Activated CD4-positive, alpha-beta memory T cell treated with anti-CD3 and anti-CD28 coated beads for 36 hours (primary cell): ENCODE measurements at regions not wholly inside any gene's neighbourhood (a gene's known extent, or its start where the extent isn't known, plus 50 kb on each side); places are given as distances from the start of the nearest gene placed in this dataset.

Experiments used
- CTCF ChIA-PET: fragments of 350-600 bp; sonication (Branson Sonifier 250); formaldehyde crosslinking; loops from one replicate; lab custom pipeline; 2021; ENCODE audit warnings: antibody characterized with exemption, inconsistent platforms; lab: Charles Lee
- POLR2A ChIA-PET: fragments of 350-600 bp; sonication (Branson Sonifier 250); formaldehyde crosslinking; loops from one replicate; lab custom pipeline; 2021; ENCODE audit warnings: antibody characterized with exemption; lab: Charles Lee
- DNase-seq: peaks from one replicate; pipeline ENCODE4 v3.0.0-alpha.2; 2020
- H3K27ac Mint-ChIP-seq: one replicate; pipeline ENCODE4 v1.8.0; 2021; ENCODE audit warnings: mixed read lengths
- H3K27me3 Mint-ChIP-seq: one replicate; pipeline ENCODE4 v1.8.0; 2021; ENCODE audit warnings: mixed read lengths
- H3K36me3 Mint-ChIP-seq: one replicate; pipeline ENCODE4 v1.8.0; 2021; ENCODE audit warnings: mixed read lengths
- H3K4me1 Mint-ChIP-seq: one replicate; pipeline ENCODE4 v1.8.0; 2021; ENCODE audit warnings: low read depth, mixed read lengths
- H3K4me3 Mint-ChIP-seq: one replicate; pipeline ENCODE4 v1.8.0; 2021; ENCODE audit warnings: mild to moderate bottlenecking, mixed read lengths
- H3K9me3 Mint-ChIP-seq: one replicate; pipeline ENCODE4 v1.8.0; 2021; ENCODE audit warnings: mixed read lengths
- intact Hi-C: fragments of 100-400 bp; cut with micrococcal nuclease; formaldehyde crosslinking; loops from one replicate; pipeline ENCODE4 v1.15.1; 2023

DNA sequence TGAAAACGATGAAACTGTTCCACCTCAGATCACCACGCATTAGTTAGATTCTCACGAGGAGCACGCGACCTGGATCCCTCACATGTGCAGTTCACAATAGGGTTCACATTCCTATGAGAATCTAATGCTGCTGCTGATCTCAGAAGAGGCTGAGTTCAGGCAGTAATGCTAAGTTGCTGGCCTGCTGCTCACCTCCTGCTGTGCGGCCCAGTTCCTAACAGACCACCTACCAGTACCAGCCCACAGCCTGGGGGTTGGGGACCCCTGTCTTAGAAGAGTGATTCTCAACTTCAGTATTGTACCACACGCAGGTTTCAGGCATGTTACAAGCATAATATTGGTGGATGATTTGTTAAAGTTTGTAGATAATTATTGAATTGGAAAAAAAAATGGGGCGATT lies 182.7 kb downstream of the BLID start:
- Mint-ChIP-seq H3K27ac (no peak overlapping the region), H3K36me3 (no peaks in the 10 kb centered on the region), H3K27me3 (peaks cover 5% of the 10 kb centered on the region), H3K4me3 (no peak overlapping the region), H3K9me3 (no peaks in the 10 kb centered on the region), H3K4me1 (no peaks in the 10 kb centered on the region)
- no peak for DNase-seq
- ChIA-PET POLR2A (no interaction called here), CTCF (no interaction called here)
- intact Hi-C loops, result no loop called here

DNA sequence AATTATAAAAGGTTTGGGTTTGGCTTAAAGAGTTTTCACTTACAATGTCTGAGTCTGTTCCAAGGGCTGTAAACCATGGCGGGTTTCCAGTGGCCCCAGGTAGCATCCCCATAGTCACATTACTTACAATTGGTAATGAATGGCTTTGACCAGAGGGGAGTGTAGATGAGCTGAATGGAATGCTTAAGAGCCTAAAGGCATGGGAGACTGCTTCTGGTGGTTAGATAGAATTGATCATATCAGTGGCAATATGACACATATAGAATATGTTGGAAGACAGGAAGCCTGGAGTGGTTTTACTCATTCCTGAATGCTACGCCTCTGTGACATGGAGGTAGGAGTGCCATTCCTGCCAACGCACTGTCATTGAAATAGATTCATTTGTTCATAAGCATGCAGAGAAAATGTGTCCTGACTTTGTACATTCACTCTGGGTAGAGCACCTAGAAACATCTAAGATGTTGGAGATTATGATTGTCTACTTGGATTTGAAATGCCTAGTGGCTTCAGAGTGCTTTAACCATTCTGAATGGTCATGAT lies 183.3 kb downstream of the BLID start:
- POLR2A ChIA-PET, result no interaction called here
- Mint-ChIP-seq H3K36me3 (no peaks in the 10 kb centered on the region), H3K9me3 (no peaks in the 10 kb centered on the region), H3K4me1 (no peaks in the 10 kb centered on the region), H3K27ac (no peak overlapping the region), H3K4me3 (no peak overlapping the region), H3K27me3 (peaks cover 5% of the 10 kb centered on the region)
- no peak for DNase-seq
- CTCF ChIA-PET, result no interaction called here
- intact Hi-C loops, result no loop called here

DNA sequence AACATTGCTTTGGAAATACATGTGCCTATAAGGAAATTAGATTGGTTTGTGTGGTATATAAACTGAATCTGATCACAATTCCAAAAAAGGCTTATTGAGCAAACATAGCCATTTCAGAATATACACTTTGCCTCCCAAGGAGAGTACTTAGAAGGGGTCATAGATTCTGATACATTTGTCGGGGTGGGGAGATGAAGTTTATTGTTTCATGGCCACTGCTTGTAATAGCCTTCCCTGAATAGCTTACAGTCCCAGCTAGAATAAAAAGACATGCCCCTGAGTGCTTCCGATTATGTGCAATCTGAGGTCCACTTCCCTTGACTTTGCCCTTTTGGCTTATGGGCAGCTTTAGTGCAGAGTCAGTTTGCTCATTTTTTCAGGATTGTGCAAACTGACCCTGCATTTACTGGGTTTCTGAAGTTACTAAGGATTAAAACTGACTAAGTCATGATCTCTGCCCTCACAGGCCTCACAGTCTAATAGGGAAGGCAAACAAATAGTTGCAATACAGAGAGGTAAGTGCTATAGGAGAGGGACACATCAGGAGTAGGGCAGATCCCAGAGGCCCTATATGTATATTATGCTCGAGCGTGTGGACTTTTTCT lies 184.2 kb downstream of the BLID start:
- Mint-ChIP-seq H3K27me3 (peaks cover 7% of the 10 kb centered on the region), H3K4me3 (no peak overlapping the region), H3K4me1 (no peaks in the 10 kb centered on the region), H3K36me3 (no peaks in the 10 kb centered on the region), H3K9me3 (no peaks in the 10 kb centered on the region), H3K27ac (no peak overlapping the region)
- ChIA-PET CTCF (no interaction called here), POLR2A (no interaction called here)
- intact Hi-C loops, result no loop called here
- no peak for DNase-seq

DNA sequence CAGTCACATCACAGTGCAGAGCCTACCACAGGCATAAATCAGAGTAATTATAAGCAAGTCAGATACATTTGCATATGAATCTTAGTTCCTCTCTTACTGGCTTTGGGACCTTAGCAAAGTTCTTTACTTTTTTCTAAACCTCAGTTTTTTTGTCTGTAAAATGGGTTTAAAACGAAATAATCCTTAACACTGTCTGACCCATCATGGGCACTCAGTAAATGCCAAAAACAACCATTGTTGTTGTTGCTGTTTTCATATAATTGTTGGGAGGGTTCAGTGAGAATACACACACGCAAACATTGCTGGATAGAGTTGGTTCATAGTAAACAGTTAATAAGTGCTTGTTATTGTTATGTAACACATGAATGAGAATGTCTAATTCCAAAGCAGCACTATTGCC lies 184.9 kb downstream of the BLID start:
- intact Hi-C loops, result no loop called here
- DNase-seq, result no peak
- Mint-ChIP-seq H3K4me1 (no peaks in the 10 kb centered on the region), H3K27ac (no peak overlapping the region), H3K9me3 (no peaks in the 10 kb centered on the region), H3K4me3 (no peak overlapping the region), H3K36me3 (no peaks in the 10 kb centered on the region), H3K27me3 (peaks cover 7% of the 10 kb centered on the region)
- ChIA-PET CTCF (no interaction called here), POLR2A (no interaction called here)

DNA sequence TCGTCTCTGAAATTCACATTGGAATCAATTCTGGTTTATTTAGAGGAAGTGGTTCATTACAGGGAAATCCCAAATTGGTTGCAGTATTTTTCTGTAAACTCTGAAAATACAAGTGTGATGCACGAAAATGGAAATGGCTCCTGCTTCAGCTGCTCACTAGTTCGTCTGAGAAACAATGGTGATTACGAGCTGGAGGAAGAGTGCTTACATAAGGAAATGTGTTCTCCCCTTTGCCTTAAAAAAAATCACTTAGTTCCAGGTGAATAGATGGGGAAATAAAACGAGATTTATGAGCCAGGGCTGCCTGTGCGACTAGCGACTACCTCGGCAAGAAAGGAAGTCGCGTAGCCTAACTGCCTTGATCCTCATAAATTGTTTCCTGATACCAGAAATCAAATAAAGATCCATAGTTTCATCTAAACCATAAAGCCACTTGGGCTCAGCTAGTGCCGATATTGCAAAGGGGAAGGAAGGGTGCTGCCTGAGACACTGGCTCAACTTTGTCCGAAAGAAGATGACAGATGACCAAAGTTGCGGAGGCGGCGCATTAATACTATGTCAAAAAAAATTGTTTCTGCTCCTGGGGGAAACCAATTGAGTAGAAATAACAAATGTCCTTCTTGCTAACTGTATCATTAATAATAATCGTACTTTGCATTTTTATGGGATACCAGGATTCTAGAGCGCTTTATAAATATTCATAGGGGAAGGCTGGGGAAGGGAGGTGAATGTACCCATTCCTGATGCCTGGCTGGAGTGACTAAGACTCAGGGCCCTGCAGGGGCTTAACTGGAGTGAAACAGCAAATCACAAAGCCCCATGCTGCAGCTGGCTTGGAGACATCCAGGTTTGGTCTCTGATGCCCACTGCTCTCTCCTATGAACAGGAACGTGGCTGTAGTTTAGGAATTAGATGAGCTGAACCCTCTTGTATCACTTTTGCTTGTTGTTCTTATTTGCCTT lies 185.7 kb downstream of the BLID start:
- Mint-ChIP-seq H3K36me3 (no peaks in the 10 kb centered on the region), H3K4me1 (no peaks in the 10 kb centered on the region), H3K27ac (no peak overlapping the region), H3K9me3 (no peaks in the 10 kb centered on the region), H3K27me3 (peaks cover 7% of the 10 kb centered on the region), H3K4me3 (no peak overlapping the region)
- DNase-seq, result no peak
- ChIA-PET POLR2A (no interaction called here), CTCF (no interaction called here)
- intact Hi-C loops, result no loop called here

DNA sequence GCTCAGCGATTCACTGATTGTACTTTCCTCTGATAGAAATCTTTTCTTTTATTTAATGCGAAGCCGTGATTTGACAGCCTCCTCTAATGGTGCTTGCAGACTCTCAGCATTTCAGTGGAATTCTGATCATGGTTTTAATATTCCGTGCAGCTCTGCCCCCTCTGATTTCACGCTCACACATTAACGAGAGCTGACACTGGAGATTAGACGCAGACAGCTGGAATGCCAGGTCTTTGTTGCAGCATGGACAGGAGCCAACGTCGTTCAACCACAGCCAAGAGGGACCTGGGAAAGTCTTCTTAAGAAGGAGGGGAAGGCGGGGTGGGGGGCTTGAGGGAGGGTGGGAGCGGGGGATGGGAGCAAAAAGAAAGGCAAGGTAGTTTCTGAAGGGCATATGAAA lies 186.4 kb downstream of the BLID start:
- intact Hi-C loops, result no loop called here
- H3K4me3 Mint-ChIP-seq, result no peak overlapping the region
- H3K36me3 Mint-ChIP-seq, result no peaks in the 10 kb centered on the region
- no peaks in the 10 kb centered on the region for H3K9me3 Mint-ChIP-seq
- ChIA-PET POLR2A (no interaction called here), CTCF (no interaction called here)
- H3K4me1 Mint-ChIP-seq, result no peaks in the 10 kb centered on the region
- DNase-seq, result no peak
- H3K27ac Mint-ChIP-seq, result no peak overlapping the region
- H3K27me3 Mint-ChIP-seq, result peaks cover 7% of the 10 kb centered on the region

DNA sequence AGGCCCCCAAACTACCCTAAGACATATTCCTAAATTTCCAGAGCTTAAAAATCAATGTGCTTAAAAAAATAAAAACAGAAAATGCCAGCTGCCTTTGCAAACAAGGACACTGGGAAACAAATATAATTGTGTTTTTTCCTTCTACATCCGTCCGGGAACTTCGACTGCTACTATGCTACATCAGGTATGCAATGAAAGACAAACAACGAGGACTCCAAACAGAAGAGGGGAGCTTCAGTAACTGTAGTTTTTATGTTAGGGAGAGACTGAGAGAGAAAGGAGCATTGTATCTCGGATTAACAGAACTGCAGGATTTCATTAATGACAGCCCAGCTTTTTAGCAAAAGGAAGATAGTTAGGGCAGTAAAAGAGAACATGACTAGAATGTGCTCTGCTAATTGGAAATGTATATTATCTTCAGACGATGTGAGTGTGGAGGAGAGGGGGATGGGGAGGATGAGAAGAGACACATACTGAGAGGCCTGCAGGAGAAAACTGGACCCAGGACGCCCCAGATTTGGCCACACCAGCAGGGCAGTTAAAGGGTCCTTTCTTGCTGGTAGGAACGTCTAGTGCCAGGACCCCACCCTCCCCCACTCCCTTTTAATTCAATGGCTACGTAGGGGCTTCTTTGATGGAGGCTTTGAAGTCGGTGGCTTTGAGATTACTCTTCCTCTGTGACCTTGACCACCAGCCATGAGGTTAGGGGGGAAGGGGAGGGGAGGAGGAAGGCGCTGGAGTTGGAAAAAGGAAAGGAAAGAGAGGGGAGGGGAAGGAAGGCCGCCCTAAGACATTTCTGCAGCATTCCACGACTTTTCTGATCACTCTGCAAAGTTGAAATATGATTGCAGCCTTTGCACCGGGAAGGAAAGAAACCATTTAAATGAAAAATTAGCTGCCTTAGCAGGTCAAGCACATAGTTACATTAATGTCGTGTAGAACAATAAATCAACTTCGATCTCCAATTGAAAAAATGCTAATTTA lies 187.1 kb downstream of the BLID start:
- Mint-ChIP-seq H3K4me1 (no peaks in the 10 kb centered on the region), H3K4me3 (no peak overlapping the region), H3K27me3 (peaks cover 7% of the 10 kb centered on the region), H3K36me3 (no peaks in the 10 kb centered on the region), H3K9me3 (no peaks in the 10 kb centered on the region), H3K27ac (no peak overlapping the region)
- ChIA-PET POLR2A (no interaction called here), CTCF (no interaction called here)
- intact Hi-C loops, result no loop called here
- DNase-seq, result no peak

DNA sequence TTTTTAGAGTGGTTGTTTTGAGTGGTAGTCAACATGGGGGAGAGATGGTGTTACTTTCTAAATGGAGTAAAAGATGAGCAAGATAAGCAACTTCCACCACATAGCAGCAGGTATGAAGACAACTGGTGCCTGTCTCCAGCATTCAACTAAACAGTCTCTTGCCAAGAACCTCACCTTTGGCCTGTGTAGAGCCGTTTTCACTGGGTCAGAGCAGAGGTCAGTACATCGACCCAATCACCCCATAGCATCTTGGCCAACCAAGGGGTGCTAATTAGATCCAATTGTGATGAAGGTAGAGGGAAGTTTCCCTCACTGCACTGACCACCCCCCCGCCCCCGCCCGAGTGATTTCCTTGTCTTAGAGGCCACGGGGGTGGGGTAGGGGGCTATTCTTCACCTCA lies 188.2 kb downstream of the BLID start:
- Mint-ChIP-seq H3K4me1 (no peaks in the 10 kb centered on the region), H3K36me3 (no peaks in the 10 kb centered on the region), H3K4me3 (no peak overlapping the region), H3K9me3 (no peaks in the 10 kb centered on the region), H3K27ac (no peak overlapping the region), H3K27me3 (peaks cover 7% of the 10 kb centered on the region)
- ChIA-PET CTCF (no interaction called here), POLR2A (no interaction called here)
- DNase-seq, result no peak
- intact Hi-C loops, result no loop called here

DNA sequence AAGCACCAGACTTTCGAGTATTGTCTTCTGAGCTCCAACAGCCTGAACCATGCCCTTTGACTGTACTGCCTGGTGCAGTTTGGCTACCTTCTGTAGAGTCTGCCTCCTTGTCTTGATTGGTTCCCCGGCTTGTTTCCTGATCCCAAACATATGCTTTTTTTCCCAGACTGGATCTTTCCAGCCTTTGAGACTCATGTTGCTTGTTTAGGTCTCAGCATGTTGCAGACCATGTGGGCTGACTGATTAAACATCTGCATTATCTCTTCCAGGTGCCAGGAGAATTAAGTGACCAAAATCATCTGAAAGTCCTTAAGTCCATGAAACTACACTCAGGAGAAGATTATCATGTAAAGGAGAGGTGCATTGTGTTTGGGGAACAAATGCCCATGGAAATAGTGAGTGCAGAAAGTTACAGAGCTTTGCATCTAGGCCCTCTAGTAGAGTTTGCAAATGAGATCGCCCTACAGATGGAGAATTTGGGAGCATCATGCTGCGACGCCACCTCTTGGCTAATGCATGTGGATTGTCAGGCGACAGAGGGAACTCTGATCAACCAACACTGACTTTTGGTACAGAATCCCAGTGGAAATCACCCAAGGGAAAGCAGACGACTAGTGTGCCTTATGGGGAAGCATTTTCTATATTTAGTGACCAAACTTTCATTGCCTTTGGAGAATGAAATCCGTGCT lies 188.8 kb downstream of the BLID start:
- Mint-ChIP-seq H3K4me1 (no peaks in the 10 kb centered on the region), H3K36me3 (no peaks in the 10 kb centered on the region), H3K27me3 (peaks cover 4% of the 10 kb centered on the region), H3K27ac (no peak overlapping the region), H3K9me3 (no peaks in the 10 kb centered on the region), H3K4me3 (no peak overlapping the region)
- no peak for DNase-seq
- CTCF ChIA-PET, result no interaction called here
- POLR2A ChIA-PET, result no interaction called here
- intact Hi-C loops, result no loop called here

DNA sequence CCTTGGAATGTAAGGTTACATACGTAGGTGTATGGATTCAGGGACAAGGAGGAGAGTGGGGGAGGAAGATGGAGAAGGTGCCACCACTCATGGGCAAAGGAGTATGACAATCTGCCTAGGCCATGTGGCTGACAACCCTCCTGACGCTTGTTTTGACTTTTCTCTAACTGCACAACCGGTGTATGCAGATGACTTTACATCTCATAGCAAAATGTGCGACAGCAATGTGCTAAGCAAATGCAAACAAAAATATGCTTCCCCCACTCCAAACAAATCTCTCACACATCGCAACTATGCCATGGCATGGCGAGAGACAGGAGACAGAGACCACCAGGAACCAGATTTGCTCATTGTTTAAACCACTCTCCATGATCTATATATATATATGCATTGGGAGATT lies 191.8 kb downstream of the BLID start:
- H3K4me1 Mint-ChIP-seq, result no peaks in the 10 kb centered on the region
- H3K27ac Mint-ChIP-seq, result no peak overlapping the region
- ChIA-PET POLR2A (no interaction called here), CTCF (no interaction called here)
- no peak overlapping the region for H3K4me3 Mint-ChIP-seq
- intact Hi-C loops, result no loop called here
- DNase-seq, result no peak
- no peaks in the 10 kb centered on the region for H3K36me3 Mint-ChIP-seq
- H3K9me3 Mint-ChIP-seq, result no peaks in the 10 kb centered on the region
- H3K27me3 Mint-ChIP-seq, result peaks cover 2% of the 10 kb centered on the region

DNA sequence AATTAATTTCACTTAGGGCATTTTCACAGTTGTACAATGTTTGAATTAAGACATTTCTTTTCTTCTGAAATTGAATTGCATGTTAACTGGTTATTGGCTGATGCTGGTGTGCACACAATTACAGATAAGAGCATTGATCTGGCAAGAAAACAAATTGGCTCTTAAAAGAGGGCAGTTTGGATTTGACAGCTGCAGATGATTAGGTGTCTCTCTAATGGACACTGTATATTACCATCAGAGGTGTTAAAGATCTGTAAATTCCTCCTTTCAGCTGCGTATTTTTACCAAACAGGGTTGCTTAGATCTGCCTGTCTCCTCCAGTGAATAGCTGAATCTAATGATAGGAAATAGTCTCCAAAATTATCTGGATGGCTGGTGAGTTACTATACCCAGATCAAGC lies 198.5 kb downstream of the BLID start:
- Mint-ChIP-seq H3K27ac (no peak overlapping the region), H3K4me1 (no peaks in the 10 kb centered on the region), H3K36me3 (no peaks in the 10 kb centered on the region), H3K4me3 (no peak overlapping the region), H3K27me3 (no peaks in the 10 kb centered on the region), H3K9me3 (no peaks in the 10 kb centered on the region)
- DNase-seq, result no peak
- intact Hi-C loops, result no loop called here
- CTCF ChIA-PET, result no interaction called here
- POLR2A ChIA-PET, result no interaction called here
